Neuronal stem cell (in vitro differentiated cells): ENCODE measurements at regions not wholly inside any gene's neighbourhood (a gene's known extent, or its start where the extent isn't known, plus 50 kb on each side); places are given as distances from the start of the nearest gene placed in this dataset.

ENCODE experiments used
- DNase-seq: peaks from one replicate; pipeline ENCODE4 v3.0.0-alpha.2; 2013; ENCODE audit warnings: low spot score
- H2AFZ ChIP-seq: one replicate; pipeline ENCODE4 v1.6.1; 2013; ENCODE audit warnings: mild to moderate bottlenecking, low read length, inconsistent platforms
- H2AK5ac ChIP-seq: 2 replicates; pipeline ENCODE4 v1.6.1; 2013; ENCODE audit warnings: low read depth, mild to moderate bottlenecking, inconsistent platforms, low read length, moderate library complexity, mixed read lengths
- H2BK120ac ChIP-seq: 2 replicates; pipeline ENCODE4 v1.6.1; 2013; ENCODE audit warnings: low read depth, mild to moderate bottlenecking, inconsistent platforms, low read length, moderate library complexity, mixed read lengths
- H2BK12ac ChIP-seq: one replicate; pipeline ENCODE4 v1.6.1; 2013; ENCODE audit warnings: low read length, inconsistent platforms
- H2BK15ac ChIP-seq: 2 replicates; pipeline ENCODE4 v1.6.1; 2013; ENCODE audit warnings: mild to moderate bottlenecking, low read length, inconsistent platforms, mixed read lengths
- H2BK5ac ChIP-seq: one replicate; pipeline ENCODE4 v1.6.1; 2013; ENCODE audit warnings: inconsistent platforms, mild to moderate bottlenecking, low read length, moderate library complexity
- H3K14ac ChIP-seq: one replicate; pipeline ENCODE4 v1.6.1; 2013; ENCODE audit warnings: low read length, inconsistent platforms
- H3K18ac ChIP-seq: 2 replicates; pipeline ENCODE4 v1.6.1; 2013; ENCODE audit warnings: low read length, inconsistent platforms
- H3K23ac ChIP-seq: 2 replicates; pipeline ENCODE4 v1.6.1; 2013; ENCODE audit warnings: low read depth, mild to moderate bottlenecking, mixed read lengths, low read length, inconsistent platforms; ENCODE audit not compliant: poor library complexity
- H3K27ac ChIP-seq: replicated peaks from 3 replicates; pipeline ENCODE4 v1.5.1; 2013; ENCODE audit warnings: low read length, inconsistent platforms
- H3K27me3 ChIP-seq, 3 experiments: 2 replicates each; pipeline ENCODE4 v1.6.1; 2013; ENCODE audit warnings: low read length in 3 of 3, mild to moderate bottlenecking in 2 of 3, inconsistent platforms in 1 of 3, low read depth in 1 of 3, mixed read lengths in 1 of 3, moderate library complexity in 1 of 3; ENCODE audit not compliant: control insufficient read depth in 3 of 3, insufficient read depth in 3 of 3
- H3K36me3 ChIP-seq, 2 donors: replicated peaks in 1 of 2; 2 replicates each; pipeline ENCODE4 v1.6.1; 2013; ENCODE audit warnings: low read length in 2 of 2; ENCODE audit not compliant: control insufficient read depth in 2 of 2, insufficient read depth in 2 of 2
- H3K4ac ChIP-seq: 2 replicates; pipeline ENCODE4 v1.6.1; 2013; ENCODE audit warnings: inconsistent platforms, mild to moderate bottlenecking, low read length, moderate library complexity
- H3K4me1 ChIP-seq, 2 donors: 1 replicate in 1 of 2; 2 replicates in 1 of 2; pipeline ENCODE4 v1.6.1; 2013; ENCODE audit warnings: low read length in 2 of 2, low read depth in 1 of 2; ENCODE audit not compliant: control insufficient read depth in 2 of 2, insufficient read depth in 1 of 2
- H3K4me2 ChIP-seq: one replicate; pipeline ENCODE4 v1.6.1; 2013; ENCODE audit warnings: mild to moderate bottlenecking, low read length, inconsistent platforms; ENCODE audit not compliant: insufficient read depth, poor library complexity, severe bottlenecking
- H3K4me3 ChIP-seq, 2 donors: 2 replicates each; pipeline ENCODE4 v1.5.1; 2013; ENCODE audit warnings: low read length in 2 of 2, mild to moderate bottlenecking in 2 of 2, inconsistent platforms in 1 of 2, moderate library complexity in 1 of 2
- H3K79me1 ChIP-seq: one replicate; pipeline ENCODE4 v1.6.1; 2013; ENCODE audit warnings: low read depth, mild to moderate bottlenecking, inconsistent platforms, low read length, moderate library complexity
- H3K9ac ChIP-seq: one replicate; pipeline ENCODE4 v1.6.1; 2013; ENCODE audit warnings: mild to moderate bottlenecking, low read depth, low read length, inconsistent platforms; ENCODE audit not compliant: poor library complexity
- H3K9me3 ChIP-seq, 2 donors: replicated peaks in 1 of 2; 2 replicates each; pipeline versions ENCODE3 to v1.6.1; 2013; ENCODE audit warnings: low read length in 2 of 2, mild to moderate bottlenecking in 2 of 2, inconsistent platforms in 1 of 2, low read depth in 1 of 2, mixed read lengths in 1 of 2, moderate library complexity in 1 of 2; ENCODE audit not compliant: control insufficient read depth in 2 of 2, insufficient read depth in 1 of 2
- H4K8ac ChIP-seq: one replicate; pipeline ENCODE4 v1.6.1; 2013; ENCODE audit warnings: low read depth, mild to moderate bottlenecking, inconsistent platforms, low read length, moderate library complexity
- H4K91ac ChIP-seq: one replicate; pipeline ENCODE4 v1.6.1; 2013; ENCODE audit warnings: low read length, low read depth, mild to moderate bottlenecking, inconsistent platforms; ENCODE audit not compliant: poor library complexity
- WGBS, 2 donors: extraction: QIAGEN DNeasy Blood & Tissue Kit; methylation state at CpG; one replicate each; pipeline ENCODE4 v1.1.7; 2013; ENCODE audit warnings: missing lambda C conversion rate in 2 of 2, mixed read lengths in 1 of 2; ENCODE audit not compliant: insufficient read length in 2 of 2, insufficient replicate concordance in 1 of 2; ENCODE audit errors: extremely low coverage in 2 of 2; 5-methylcytosine and 5-hydroxymethylcytosine counted together

GRCh38 chr2:147092266-147092665 is 752.6 kb upstream of the ACVR2A start:
- H3K23ac ChIP-seq = no peak overlapping the region
- H2BK12ac ChIP-seq = no peak overlapping the region
- no peak overlapping the region for H3K18ac ChIP-seq
- H3K36me3 ChIP-seq = no peaks in the 10 kb centered on the region
- no peak overlapping the region for H2AK5ac ChIP-seq
- H2BK5ac ChIP-seq = no peak overlapping the region
- H2AFZ ChIP-seq = no peak overlapping the region
- no peak overlapping the region for H3K27ac ChIP-seq
- H2BK120ac ChIP-seq = no peak overlapping the region
- no peak overlapping the region for H4K8ac ChIP-seq
- peaks cover 0 to 2% of the 10 kb centered on the region in 2 donors for H3K4me1 ChIP-seq
- H3K4me2 ChIP-seq = no peak overlapping the region
- no peaks in the 10 kb centered on the region for H3K9me3 ChIP-seq
- H3K79me1 ChIP-seq = no peaks in the 10 kb centered on the region
- H3K14ac ChIP-seq = no peak overlapping the region
- WGBS, 2 donors = no CpG with 5 or more reads among the region's 4 CpGs
- no peak for DNase-seq
- no peak overlapping the region for H3K4me3 ChIP-seq
- H3K27me3 ChIP-seq = no peaks in the 10 kb centered on the region
- no peak overlapping the region for H3K4ac ChIP-seq
- H4K91ac ChIP-seq = no peak overlapping the region
- no peak overlapping the region for H2BK15ac ChIP-seq
- no peak overlapping the region for H3K9ac ChIP-seq

- WGBS, 2 donors = no CpG with 5 or more reads among the region's 1 CpG
- Histone ChIP-seq H3K79me1 (no peaks in the 10 kb centered on the region), H4K91ac (no peak overlapping the region), H2BK5ac (no peak overlapping the region), H4K8ac (no peak overlapping the region), H3K14ac (no peak overlapping the region), H3K23ac (no peak overlapping the region), H3K4me3 (no peak overlapping the region), H3K4ac (no peak overlapping the region), H3K36me3 (no peaks in the 10 kb centered on the region), H2BK15ac (no peak overlapping the region), H3K4me2 (no peak overlapping the region), H3K9me3 (no peaks in the 10 kb centered on the region), H3K9ac (no peak overlapping the region), H2BK12ac (no peak overlapping the region), H3K27ac (no peak overlapping the region), H3K18ac (no peak overlapping the region), H2BK120ac (no peak overlapping the region), H2AFZ (no peak overlapping the region), H2AK5ac (no peak overlapping the region), H3K27me3 (no peaks in the 10 kb centered on the region), H3K4me1 (peaks cover 0 to 2% of the 10 kb centered on the region in 2 donors)
- no peak for DNase-seq
These were observed 753.4 kb upstream of the ACVR2A start for GRCh38 chr2:147091448-147091847.

- H3K4me2 ChIP-seq = no peak overlapping the region
- no peak overlapping the region for H2BK5ac ChIP-seq
- no peak overlapping the region for H3K4ac ChIP-seq
- H4K8ac ChIP-seq = no peak overlapping the region
- H2BK15ac ChIP-seq = no peak overlapping the region
- H2BK120ac ChIP-seq = no peak overlapping the region
- no peaks in the 10 kb centered on the region for H3K79me1 ChIP-seq
- H2AFZ ChIP-seq = no peak overlapping the region
- H3K14ac ChIP-seq = no peak overlapping the region
- H3K4me1 ChIP-seq = no peaks in the 10 kb centered on the region
- no peaks in the 10 kb centered on the region for H3K27me3 ChIP-seq
- DNase-seq = no peak
- H3K9ac ChIP-seq = no peak overlapping the region
- H3K27ac ChIP-seq = no peak overlapping the region
- H2AK5ac ChIP-seq = no peak overlapping the region
- no CpG with 5 or more reads among the region's 2 CpGs for WGBS, 2 donors
- no peak overlapping the region for H3K18ac ChIP-seq
- no peaks in the 10 kb centered on the region for H3K36me3 ChIP-seq
- no peak overlapping the region for H4K91ac ChIP-seq
- H2BK12ac ChIP-seq = no peak overlapping the region
- no peak overlapping the region for H3K4me3 ChIP-seq
- H3K23ac ChIP-seq = no peak overlapping the region
- no peaks in the 10 kb centered on the region for H3K9me3 ChIP-seq
These were observed 756.0 kb upstream of the ACVR2A start for GRCh38 chr2:147088871-147089270.

- no peak overlapping the region for H3K27ac ChIP-seq
- H2AFZ ChIP-seq = no peak overlapping the region
- H3K14ac ChIP-seq = no peak overlapping the region
- DNase-seq = no peak
- H3K18ac ChIP-seq = no peak overlapping the region
- no peaks in the 10 kb centered on the region for H3K36me3 ChIP-seq
- no peak overlapping the region for H3K4me3 ChIP-seq
- no peak overlapping the region for H3K4me2 ChIP-seq
- H2BK120ac ChIP-seq = no peak overlapping the region
- no peaks in the 10 kb centered on the region for H3K9me3 ChIP-seq
- H2BK15ac ChIP-seq = no peak overlapping the region
- no peak overlapping the region for H2AK5ac ChIP-seq
- H3K79me1 ChIP-seq = no peaks in the 10 kb centered on the region
- WGBS, 2 donors = no CpG with 5 or more reads among the region's 2 CpGs
- H2BK12ac ChIP-seq = no peak overlapping the region
- H2BK5ac ChIP-seq = no peak overlapping the region
- no peaks in the 10 kb centered on the region for H3K4me1 ChIP-seq
- H4K8ac ChIP-seq = no peak overlapping the region
- no peak overlapping the region for H4K91ac ChIP-seq
- H3K9ac ChIP-seq = no peak overlapping the region
- no peak overlapping the region for H3K4ac ChIP-seq
- H3K27me3 ChIP-seq = no peaks in the 10 kb centered on the region
- no peak overlapping the region for H3K23ac ChIP-seq
These were observed 758.1 kb upstream of the ACVR2A start for GRCh38 chr2:147086715-147087114.
